Esophagus muscularis mucosa (tissue), 4 donors: ENCODE measurements at regions not wholly inside any gene's neighbourhood (a gene's known extent, or its start where the extent isn't known, plus 50 kb on each side); places are given as distances from the start of the nearest gene placed in this dataset.

Source experiments
- CTCF ChIP-seq, 3 experiments: fragments of 200-600 bp in 2 of 3; fragments of 450-650 bp in 1 of 3; sonication (generic) in 2 of 3; IDR thresholded peaks; one replicate each; pipeline ENCODE4 v1.5.1; 2017 to 2019; ENCODE audit warnings: antibody characterized with exemption in 3 of 3, mild to moderate bottlenecking in 2 of 3, moderate library complexity in 1 of 3
- EP300 ChIP-seq: sonication (generic); formaldehyde crosslinking; IDR thresholded peaks from one replicate; pipeline ENCODE4 v1.6.1; 2017; ENCODE audit warnings: antibody characterized with exemption
- POLR2A ChIP-seq: fragments of 450-650 bp; IDR thresholded peaks from one replicate; pipeline ENCODE4 v1.6.1; 2017; ENCODE audit warnings: antibody characterized with exemption, moderate library complexity, mild to moderate bottlenecking, low read depth
- POLR2AphosphoS5 ChIP-seq, 2 donors: sonication (generic); formaldehyde crosslinking; IDR thresholded peaks; one replicate each; pipeline ENCODE4 v1.6.1; 2017; ENCODE audit warnings: antibody characterized with exemption in 2 of 2

DNA sequence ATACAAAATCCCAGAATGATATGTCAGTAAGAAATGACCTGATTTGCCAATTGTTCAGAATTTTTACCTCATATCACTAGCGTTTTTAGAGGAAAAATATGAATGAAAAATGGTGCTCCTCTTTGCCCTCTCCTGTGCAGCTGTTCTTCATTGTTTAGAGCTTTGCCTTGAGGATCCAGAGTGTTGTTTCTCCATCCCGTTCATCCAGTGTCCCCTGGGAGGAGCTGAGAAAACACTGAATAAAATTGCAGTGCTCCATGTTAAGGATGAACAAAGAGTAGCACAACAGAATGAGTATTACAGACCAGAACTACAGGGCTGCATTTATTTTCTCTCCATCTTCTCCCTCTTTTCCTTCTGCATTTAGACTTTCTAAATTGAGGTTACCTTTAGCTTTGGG is 133.1 kb downstream of the ADCYAP1 start:
- no peak for TF ChIP-seq CTCF (IDR thresholded peaks at IDR 0.05)
- no peak for TF ChIP-seq POLR2A
- no peak for TF ChIP-seq POLR2AphosphoS5 (IDR thresholded peaks at IDR 0.05)
- TF ChIP-seq EP300, result no peak
